ENCODE measurements at regions not wholly inside any gene's neighbourhood (a gene's known extent, or its start where the extent isn't known, plus 50 kb on each side); places are given as distances from the start of the nearest gene placed in this dataset.

GRCh38 chr10:9860045-9860444 lies 1157.6 kb upstream of the CELF2 start:
- Histone ChIP-seq H3K27ac (ENCODE audit: low read depth, low read length) (no peak overlapping the region), H3K9me3 (ENCODE audit: control insufficient read depth, insufficient read depth, low read length) (no peaks in the 10 kb centered on the region; the same call in 1 of the 2 replicates), H3K27me3 (ENCODE audit: control insufficient read depth, insufficient read depth, low read length) (no peaks in the 10 kb centered on the region), H3K4me3 (ENCODE audit: low read depth, low read length) (no peak overlapping the region)
- ChIA-PET POLR2A (no interaction called here), CTCF (interaction anchor here (1.3 kb wide), 1 partner anchor 12 kb away, joined by 3 read pairs; no protein-coding TSS in a partner anchor)
- no peak for DNase-seq (ENCODE audit: low read depth, low spot score)
- no peak for TF ChIP-seq CTCF (IDR thresholded peaks at IDR 0.05; ENCODE audit: low read depth, low read length)

- TF ChIP-seq CTCF (IDR thresholded peaks at IDR 0.05; ENCODE audit: low read depth, low read length), result no peak
- POLR2A ChIA-PET, result no interaction called here
- CTCF ChIA-PET, result interaction anchor here (1.4 kb wide), 1 partner anchor 521 kb away, joined by 9 read pairs; no protein-coding TSS in a partner anchor
- Histone ChIP-seq H3K27me3 (ENCODE audit: control insufficient read depth, insufficient read depth, low read length) (no peaks in the 10 kb centered on the region), H3K4me3 (ENCODE audit: low read depth, low read length) (no peak overlapping the region), H3K27ac (ENCODE audit: low read depth, low read length) (no peak overlapping the region), H3K9me3 (ENCODE audit: control insufficient read depth, insufficient read depth, low read length) (no peaks in the 10 kb centered on the region)
- no peak for DNase-seq (ENCODE audit: low read depth, low spot score)
Observed at GRCh38 chr10:9863559-9864121, 1154.0 kb upstream of the CELF2 start.

- H3K4me3 ChIP-seq (ENCODE audit: low read depth, low read length), result no peak overlapping the region
- POLR2A ChIA-PET, result no interaction called here
- CTCF ChIA-PET, result interaction anchor here (1.4 kb wide), 1 partner anchor 526 kb away, joined by 5 read pairs; no protein-coding TSS in a partner anchor
- no peak for DNase-seq (ENCODE audit: low read depth, low spot score)
- H3K9me3 ChIP-seq (ENCODE audit: control insufficient read depth, insufficient read depth, low read length), result no peaks in the 10 kb centered on the region
- no peaks in the 10 kb centered on the region for H3K27me3 ChIP-seq (ENCODE audit: control insufficient read depth, insufficient read depth, low read length)
- TF ChIP-seq CTCF (IDR thresholded peaks at IDR 0.05; ENCODE audit: low read depth, low read length), result no peak
- H3K27ac ChIP-seq (ENCODE audit: low read depth, low read length), result no peak overlapping the region
Observed at GRCh38 chr10:9868499-9868898, 1149.2 kb upstream of the CELF2 start.

GRCh38 chr10:9869205-9869604 lies 1148.5 kb upstream of the CELF2 start:
- no peak for TF ChIP-seq CTCF (IDR thresholded peaks at IDR 0.05; ENCODE audit: low read depth, low read length)

GRCh38 chr10:9869606-9870176 lies 1148.0 kb upstream of the CELF2 start:
- no peaks in the 10 kb centered on the region for H3K27me3 ChIP-seq (ENCODE audit: control insufficient read depth, insufficient read depth, low read length)
- POLR2A ChIA-PET, result no interaction called here
- no peak for DNase-seq (ENCODE audit: low read depth, low spot score)
- no peak overlapping the region for H3K27ac ChIP-seq (ENCODE audit: low read depth, low read length)
- H3K4me3 ChIP-seq (ENCODE audit: low read depth, low read length), result no peak overlapping the region
- CTCF ChIA-PET, result interaction anchor here (1.4 kb wide), 1 partner anchor 527 kb away, joined by 5 read pairs; no protein-coding TSS in a partner anchor
- no peak for TF ChIP-seq CTCF (IDR thresholded peaks at IDR 0.05; ENCODE audit: low read depth, low read length)
- H3K9me3 ChIP-seq (ENCODE audit: control insufficient read depth, insufficient read depth, low read length), result no peaks in the 10 kb centered on the region

More at GRCh38 chr10:9869205-9869604, 1148.5 kb upstream of the CELF2 start:
- Histone ChIP-seq H3K4me3 (ENCODE audit: low read depth, low read length) (no peak overlapping the region), H3K27ac (ENCODE audit: low read depth, low read length) (no peak overlapping the region), H3K9me3 (ENCODE audit: control insufficient read depth, insufficient read depth, low read length) (no peaks in the 10 kb centered on the region), H3K27me3 (ENCODE audit: control insufficient read depth, insufficient read depth, low read length) (no peaks in the 10 kb centered on the region)
- CTCF ChIA-PET, result interaction anchor here (1.4 kb wide), 1 partner anchor 527 kb away, joined by 5 read pairs; no protein-coding TSS in a partner anchor
- no peak for DNase-seq (ENCODE audit: low read depth, low spot score)
- POLR2A ChIA-PET, result no interaction called here

All from AG04450 (cell line).